Common myeloid progenitor, CD34-positive (primary cell): ENCODE measurements at regions not wholly inside any gene's neighbourhood (a gene's known extent, or its start where the extent isn't known, plus 50 kb on each side); places are given as distances from the start of the nearest gene placed in this dataset.

Source experiments
- CTCF ChIA-PET: fragments of 350-600 bp; sonication (Branson Sonifier 250); formaldehyde crosslinking; loops from one replicate; lab custom pipeline; 2021; ENCODE audit warnings: antibody characterized with exemption; lab: Charles Lee
- POLR2A ChIA-PET: fragments of 350-600 bp; sonication (Branson Sonifier 250); formaldehyde crosslinking; loops from one replicate; lab custom pipeline; 2021; ENCODE audit warnings: antibody characterized with exemption; lab: Charles Lee
- DNase-seq, 3 donors: peaks; one replicate each; pipeline versions ENCODE4 v3.0.0 to v3.0.0-alpha.2; 2013
- H3K27ac ChIP-seq, 2 experiments: 1 replicate in 1 of 2; 2 replicates in 1 of 2; pipeline ENCODE4 v1.7.0; 2013; ENCODE audit warnings: inconsistent platforms in 2 of 2, low read length in 2 of 2, mild to moderate bottlenecking in 2 of 2, low read depth in 1 of 2, moderate library complexity in 1 of 2; ENCODE audit not compliant: severe bottlenecking in 2 of 2, insufficient read depth in 1 of 2, poor library complexity in 1 of 2
- H3K27me3 ChIP-seq, 5 experiments: replicated peaks in 2 of 5; 1 replicate in 3 of 5; 2 replicates in 2 of 5; pipeline versions ENCODE4 v1.6.1 to v1.7.0; 2013; ENCODE audit warnings: low read length in 4 of 5, mild to moderate bottlenecking in 2 of 5, moderate library complexity in 2 of 5, inconsistent platforms in 1 of 5; ENCODE audit not compliant: insufficient read depth in 5 of 5, control insufficient read depth in 4 of 5
- H3K36me3 ChIP-seq, 4 experiments: 1 replicate in 2 of 4; 2 replicates in 2 of 4; pipeline versions ENCODE4 v1.6.1 to v1.7.0; 2013; ENCODE audit warnings: low read length in 3 of 4, control low read depth in 1 of 4, mild to moderate bottlenecking in 1 of 4; ENCODE audit not compliant: control insufficient read depth in 4 of 4, insufficient read depth in 4 of 4
- H3K4me1 ChIP-seq, 4 experiments: 1 replicate in 3 of 4; 2 replicates in 1 of 4; pipeline versions ENCODE4 v1.6.1 to v1.7.1; 2013; ENCODE audit warnings: low read length in 3 of 4, mild to moderate bottlenecking in 3 of 4, control low read depth in 1 of 4, inconsistent platforms in 1 of 4, moderate library complexity in 1 of 4; ENCODE audit not compliant: control insufficient read depth in 4 of 4, insufficient read depth in 4 of 4; ENCODE audit errors: control extremely low read depth in 1 of 4
- H3K4me3 ChIP-seq, 7 experiments: 1 replicate in 4 of 7; 2 replicates in 3 of 7; pipeline versions ENCODE4 v1.5.1 to v1.7.0; 2013; ENCODE audit warnings: mild to moderate bottlenecking in 7 of 7, low read length in 6 of 7, moderate library complexity in 6 of 7, inconsistent platforms in 2 of 7, low read depth in 2 of 7, control low read depth in 1 of 7; ENCODE audit not compliant: insufficient read depth in 4 of 7, control insufficient read depth in 1 of 7; ENCODE audit errors: extremely low read depth in 1 of 7
- H3K9me3 ChIP-seq, 5 experiments: 1 replicate in 4 of 5; 2 replicates in 1 of 5; pipeline versions ENCODE4 v1.6.1 to v1.7.1; 2013; ENCODE audit warnings: low read length in 4 of 5, mild to moderate bottlenecking in 2 of 5, inconsistent platforms in 1 of 5, low read depth in 1 of 5, moderate library complexity in 1 of 5; ENCODE audit not compliant: control insufficient read depth in 4 of 5, insufficient read depth in 2 of 5; ENCODE audit errors: control extremely low read depth in 1 of 5
- WGBS: methylation state at CpG from one replicate; pipeline ENCODE4 v1.1.5; 2013; ENCODE audit not compliant: insufficient coverage; 5-methylcytosine and 5-hydroxymethylcytosine counted together

DNA sequence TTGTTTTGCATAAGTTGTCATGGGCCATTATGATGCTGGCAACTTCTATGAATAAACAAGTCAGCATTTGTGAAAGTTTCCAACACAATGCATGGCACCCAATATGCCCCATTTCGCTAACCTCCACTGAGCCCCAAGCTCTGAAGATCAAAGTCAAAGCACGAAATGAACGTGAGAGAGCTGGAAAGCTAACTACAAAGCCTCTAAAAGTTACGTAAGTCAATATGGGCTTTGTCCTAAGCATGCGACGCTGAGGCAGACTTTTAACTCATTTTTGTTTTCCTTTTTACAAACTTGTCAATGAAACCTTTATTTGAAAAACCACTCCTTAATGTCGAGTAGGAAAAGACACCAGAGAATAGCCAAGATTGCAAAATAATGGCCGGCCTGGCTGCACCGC lies 131.6 kb upstream of the NUDT7 start:
- H3K4me3 ChIP-seq: no peak overlapping the region
- POLR2A ChIA-PET: no interaction called here
- DNase-seq: no peak
- peaks cover 0 to 4% (median 1%) of the 10 kb centered on the region in 4 experiments for H3K4me1 ChIP-seq
- no peaks in the 10 kb centered on the region for H3K9me3 ChIP-seq
- H3K27ac ChIP-seq: no peak overlapping the region
- H3K27me3 ChIP-seq: peaks cover 0 to 3% (median 0%) of the 10 kb centered on the region in 5 experiments
- no peaks in the 10 kb centered on the region for H3K36me3 ChIP-seq
- CTCF ChIA-PET: no interaction called here
- 98% methylated on average over 9 of the region's 9 CpGs for WGBS

DNA sequence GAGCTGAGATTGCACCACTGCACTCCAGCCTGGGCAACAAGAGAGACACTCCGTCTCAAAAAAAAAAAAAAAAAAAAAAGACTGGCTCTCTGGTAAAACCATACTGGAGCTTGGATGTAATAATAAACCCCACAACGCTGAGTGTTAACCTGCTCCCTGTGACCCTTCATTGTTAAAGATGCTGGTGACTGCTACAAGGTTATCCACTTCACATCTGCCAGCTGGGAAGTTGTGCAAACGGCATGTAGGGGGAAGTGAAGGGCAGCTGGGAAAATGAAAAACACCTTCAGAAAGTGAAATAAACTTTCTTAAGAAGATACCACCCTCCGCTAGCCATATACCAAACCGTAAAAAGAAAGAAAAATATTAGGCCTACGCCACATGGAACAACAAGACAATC lies 131.0 kb upstream of the NUDT7 start:
- DNase-seq: no peak
- CTCF ChIA-PET: interaction anchor here (1.4 kb wide), 1 partner anchor 8 kb away, joined by 5 read pairs; no protein-coding TSS in a partner anchor
- WGBS: 40% methylated on average over 1 of the region's 6 CpGs
- Histone ChIP-seq H3K4me1 (no peaks in the 10 kb centered on the region), H3K36me3 (no peaks in the 10 kb centered on the region), H3K27ac (no peak overlapping the region), H3K9me3 (no peaks in the 10 kb centered on the region), H3K4me3 (no peak overlapping the region), H3K27me3 (peaks cover 0 to 3% (median 0%) of the 10 kb centered on the region in 5 experiments)
- POLR2A ChIA-PET: no interaction called here

DNA sequence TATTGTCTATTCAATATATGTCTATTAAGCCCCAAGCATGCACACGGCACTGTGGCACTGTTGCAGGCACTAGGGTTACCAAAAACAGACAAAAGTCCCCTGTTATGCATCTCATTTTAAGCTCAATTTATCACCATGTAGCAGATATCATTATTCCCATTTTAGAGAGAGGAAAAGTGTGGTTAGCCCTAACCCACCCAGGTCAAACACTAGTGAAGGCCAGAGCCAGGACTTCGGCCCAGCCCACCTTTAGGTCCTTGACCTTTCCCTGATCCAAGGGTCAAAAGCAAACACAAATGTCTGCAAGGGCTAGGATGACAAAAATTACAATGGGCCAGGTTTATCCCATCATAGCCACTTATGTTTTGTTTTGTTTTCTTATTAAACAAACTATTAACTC lies 130.3 kb upstream of the NUDT7 start:
- Histone ChIP-seq H3K9me3 (no peaks in the 10 kb centered on the region), H3K27ac (no peak overlapping the region), H3K27me3 (peaks cover 0 to 3% (median 0%) of the 10 kb centered on the region in 5 experiments), H3K4me3 (no peak overlapping the region), H3K36me3 (no peaks in the 10 kb centered on the region), H3K4me1 (no peaks in the 10 kb centered on the region)
- ChIA-PET POLR2A (no interaction called here), CTCF (interaction anchor here (1.4 kb wide), 1 partner anchor 8 kb away, joined by 5 read pairs; no protein-coding TSS in a partner anchor)
- no peak for DNase-seq
- WGBS: 100% methylated on average over 1 of the region's 2 CpGs

DNA sequence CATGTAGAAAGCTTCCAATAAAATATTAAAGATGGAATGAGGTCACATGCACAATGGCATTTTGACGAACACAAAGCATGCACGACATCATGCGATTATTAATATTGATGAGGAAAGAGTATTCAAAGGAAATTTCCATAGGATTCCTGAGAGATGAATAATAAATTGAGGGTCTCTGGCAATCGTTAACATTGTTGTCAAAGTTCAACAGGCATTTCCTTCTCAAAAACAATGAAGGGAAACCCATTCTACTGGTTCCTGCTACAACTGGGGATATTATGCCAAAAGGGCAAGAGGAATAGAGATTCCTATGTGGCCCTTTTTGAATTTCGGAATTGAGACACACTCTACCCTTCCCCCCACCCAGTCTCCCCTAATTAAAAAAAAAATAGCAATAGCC lies 128.3 kb upstream of the NUDT7 start:
- Histone ChIP-seq H3K36me3 (no peaks in the 10 kb centered on the region), H3K27me3 (peaks cover 0 to 3% (median 0%) of the 10 kb centered on the region in 5 experiments), H3K4me3 (no peak overlapping the region), H3K9me3 (no peaks in the 10 kb centered on the region), H3K4me1 (no peaks in the 10 kb centered on the region), H3K27ac (no peak overlapping the region)
- WGBS: 94% methylated on average over 3 of the region's 5 CpGs
- no peak for DNase-seq
- ChIA-PET POLR2A (no interaction called here), CTCF (no interaction called here)

DNA sequence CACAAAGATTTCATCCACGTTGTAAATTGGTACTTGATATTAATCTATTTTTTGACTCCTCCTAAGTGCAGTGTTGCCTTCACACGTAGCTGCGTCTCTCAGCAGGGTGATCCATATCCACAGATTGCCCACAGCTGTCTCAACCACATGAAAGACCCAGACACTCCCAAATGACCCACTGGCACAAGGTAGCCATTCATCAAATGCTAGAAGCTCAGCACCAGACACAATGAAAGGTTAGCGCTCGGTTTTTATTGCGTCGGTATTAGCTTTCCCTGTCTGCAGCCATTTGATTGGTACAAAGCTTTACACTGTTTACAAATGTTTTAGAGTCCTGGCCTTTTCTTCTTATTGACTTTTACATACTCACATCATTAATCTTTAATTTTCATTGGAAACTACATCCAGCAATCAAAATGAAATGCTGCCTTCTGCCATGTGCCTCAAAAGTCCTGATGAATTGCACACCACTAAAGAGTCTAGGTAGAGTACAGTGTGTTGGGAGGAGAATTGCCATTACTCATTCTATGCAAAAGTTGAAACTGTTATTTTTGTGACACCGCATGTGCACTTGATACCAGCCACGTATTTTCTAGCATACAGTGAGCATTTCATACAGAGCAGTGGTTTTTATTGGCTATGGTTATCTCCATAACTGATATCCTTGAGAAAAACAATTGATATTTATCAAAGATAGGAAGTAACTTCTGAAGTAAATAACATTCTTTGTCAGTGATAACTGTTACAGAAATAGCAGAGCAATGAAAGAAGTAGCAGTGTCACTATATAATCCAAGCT lies 127.3 kb upstream of the NUDT7 start:
- CTCF ChIA-PET: interaction anchor here (1.3 kb wide), 1 partner anchor 11 kb away, joined by 4 read pairs; no protein-coding TSS in a partner anchor
- Histone ChIP-seq H3K4me3 (no peak overlapping the region), H3K9me3 (no peaks in the 10 kb centered on the region), H3K27me3 (peaks cover 0 to 3% (median 0%) of the 10 kb centered on the region in 5 experiments), H3K4me1 (no peaks in the 10 kb centered on the region), H3K27ac (no peak overlapping the region), H3K36me3 (no peaks in the 10 kb centered on the region)
- POLR2A ChIA-PET: no interaction called here
- 92% methylated on average over 3 of the region's 9 CpGs for WGBS
- no peak for DNase-seq

DNA sequence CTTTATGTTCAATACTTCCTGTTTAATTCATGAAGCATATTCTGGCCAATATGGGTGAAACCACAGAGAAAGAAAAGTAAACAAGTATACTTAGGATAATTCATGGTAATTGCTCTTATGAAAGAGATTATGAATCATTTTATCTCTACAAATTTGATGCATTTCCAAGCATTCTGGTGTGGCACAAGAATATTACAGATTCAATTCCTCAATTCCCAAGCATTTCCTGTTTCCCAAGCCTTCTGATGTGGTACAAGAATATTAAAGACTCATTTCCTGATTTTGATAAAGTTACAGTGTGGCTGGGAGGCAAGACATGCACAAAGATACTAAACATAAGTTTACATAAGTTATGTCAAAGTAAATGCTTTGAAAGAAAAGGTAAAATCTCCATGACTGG lies 126.1 kb upstream of the NUDT7 start:
- peaks cover 0 to 3% (median 0%) of the 10 kb centered on the region in 5 experiments for H3K9me3 ChIP-seq
- ChIA-PET CTCF (interaction anchor here (1.3 kb wide), 1 partner anchor 12 kb away, joined by 4 read pairs; no protein-coding TSS in a partner anchor), POLR2A (no interaction called here)
- peaks cover 0 to 3% (median 0%) of the 10 kb centered on the region in 5 experiments for H3K27me3 ChIP-seq
- DNase-seq: no peak
- H3K4me3 ChIP-seq: no peak overlapping the region
- H3K36me3 ChIP-seq: no peaks in the 10 kb centered on the region
- H3K4me1 ChIP-seq: no peaks in the 10 kb centered on the region
- no peak overlapping the region for H3K27ac ChIP-seq

DNA sequence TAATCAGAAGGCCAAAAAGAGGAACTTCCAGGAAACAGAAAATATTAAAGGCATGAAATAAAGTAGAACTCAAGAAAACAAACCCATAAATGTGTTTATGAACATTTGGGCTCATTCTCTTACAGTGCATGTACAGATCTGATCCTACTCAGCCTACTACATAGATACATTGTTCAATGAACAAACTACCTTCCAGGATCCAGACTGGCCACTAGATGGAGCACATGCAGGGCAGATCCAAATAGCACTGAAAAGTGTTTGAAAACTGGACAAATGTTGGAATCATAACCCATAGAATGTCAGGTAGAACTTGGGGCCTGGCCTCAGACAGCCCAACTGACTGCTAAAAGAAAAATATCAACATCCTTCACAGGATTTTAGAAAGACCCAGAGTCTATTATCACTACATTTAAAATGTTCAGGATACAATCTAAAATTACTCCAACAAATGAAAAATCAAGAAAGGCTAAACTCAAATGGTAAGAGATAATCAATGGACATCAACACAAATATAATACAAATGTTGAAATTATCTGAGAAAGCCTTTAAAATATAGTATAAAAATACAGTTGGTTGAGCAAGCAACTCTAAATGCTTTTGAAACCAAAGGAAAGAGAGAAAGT lies 122.4 kb upstream of the NUDT7 start:
- Histone ChIP-seq H3K9me3 (peaks cover 0 to 3% (median 0%) of the 10 kb centered on the region in 5 experiments), H3K27me3 (peaks cover 0 to 3% (median 2%) of the 10 kb centered on the region in 5 experiments), H3K36me3 (no peaks in the 10 kb centered on the region), H3K4me3 (no peak overlapping the region), H3K4me1 (no peaks in the 10 kb centered on the region), H3K27ac (no peak overlapping the region)
- CTCF ChIA-PET: interaction anchor here (0.9 kb wide), 1 partner anchor 16 kb away, joined by 3 read pairs; no protein-coding TSS in a partner anchor
- peak; percentile 3 to 30 (median 6) for DNase-seq
- POLR2A ChIA-PET: no interaction called here
